ENCODE measurements at regions not wholly inside any gene's neighbourhood (a gene's known extent, or its start where the extent isn't known, plus 50 kb on each side); places are given as distances from the start of the nearest gene placed in this dataset.
A peak's percentile ranks its signal among the peaks of the same experiment; 100 is the strongest.

DNA sequence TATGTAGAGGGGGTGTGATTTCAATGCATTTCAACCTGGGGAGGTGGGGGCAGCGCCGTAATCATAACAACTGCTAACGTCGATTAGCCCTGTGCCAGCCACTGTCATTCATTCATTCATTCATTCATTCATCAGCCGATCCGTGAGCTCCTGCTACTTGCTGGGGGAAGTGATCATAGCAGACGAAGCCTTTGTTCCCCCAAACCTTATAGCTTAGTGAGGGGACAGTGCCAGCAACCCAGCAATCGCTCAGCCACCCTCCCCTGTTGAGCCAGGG, 106.5 kb upstream of the GSE1 start:
- no peak overlapping the region for H3K4me3 Mint-ChIP-seq
- H3K36me3 Mint-ChIP-seq (ENCODE audit: low read depth) = no peaks in the 10 kb centered on the region
- DNase-seq (no peak), ATAC-seq (no peak)
- H3K4me1 Mint-ChIP-seq (ENCODE audit: low read depth) = no peaks in the 10 kb centered on the region
- H3K9me3 Mint-ChIP-seq (ENCODE audit: insufficient read depth) = no peaks in the 10 kb centered on the region
- no peaks in the 10 kb centered on the region for H3K27me3 Mint-ChIP-seq (ENCODE audit: low read depth)
- POLR2A ChIA-PET = no interaction called here
- H3K27ac Mint-ChIP-seq = no peak overlapping the region
- CTCF ChIA-PET = no interaction called here

DNA sequence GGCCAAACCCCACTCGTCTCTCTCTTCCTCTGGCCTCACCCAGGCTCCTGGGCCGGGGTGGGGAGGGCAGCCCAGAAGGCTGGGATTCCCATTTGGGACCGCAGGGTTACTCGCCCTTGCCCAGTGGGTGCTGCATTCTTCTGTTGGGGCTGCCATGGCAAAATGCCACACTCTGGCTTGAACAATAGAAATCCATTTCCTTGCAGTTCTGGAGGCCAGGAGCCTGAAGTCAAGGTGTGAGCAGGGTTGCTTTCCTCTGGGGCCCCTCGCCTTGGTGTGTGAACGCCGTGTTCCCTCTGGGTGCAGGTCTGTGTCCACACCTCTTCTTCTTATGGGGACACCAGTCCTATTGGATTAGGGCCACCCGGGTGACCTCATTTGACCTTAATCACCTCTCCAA, 105.8 kb upstream of the GSE1 start:
- Mint-ChIP-seq H3K4me1 (ENCODE audit: low read depth) (no peaks in the 10 kb centered on the region), H3K9me3 (ENCODE audit: insufficient read depth) (no peaks in the 10 kb centered on the region), H3K4me3 (no peak overlapping the region), H3K27ac (no peak overlapping the region), H3K27me3 (ENCODE audit: low read depth) (no peaks in the 10 kb centered on the region), H3K36me3 (ENCODE audit: low read depth) (no peaks in the 10 kb centered on the region)
- DNase-seq (no peak), ATAC-seq (no peak)
- POLR2A ChIA-PET = no interaction called here
- CTCF ChIA-PET = no interaction called here

- CTCF ChIA-PET = no interaction called here
- no peak for DNase-seq
- POLR2A ChIA-PET = no interaction called here
- Mint-ChIP-seq H3K36me3 (ENCODE audit: low read depth) (no peaks in the 10 kb centered on the region), H3K27me3 (ENCODE audit: low read depth) (no peaks in the 10 kb centered on the region), H3K4me1 (ENCODE audit: low read depth) (no peaks in the 10 kb centered on the region), H3K9me3 (ENCODE audit: insufficient read depth) (no peaks in the 10 kb centered on the region), H3K27ac (no peak overlapping the region), H3K4me3 (no peak overlapping the region)
- no peak for ATAC-seq
These were observed 104.7 kb upstream of the GSE1 start for GRCh38 chr16:85508388-85508787.

DNA sequence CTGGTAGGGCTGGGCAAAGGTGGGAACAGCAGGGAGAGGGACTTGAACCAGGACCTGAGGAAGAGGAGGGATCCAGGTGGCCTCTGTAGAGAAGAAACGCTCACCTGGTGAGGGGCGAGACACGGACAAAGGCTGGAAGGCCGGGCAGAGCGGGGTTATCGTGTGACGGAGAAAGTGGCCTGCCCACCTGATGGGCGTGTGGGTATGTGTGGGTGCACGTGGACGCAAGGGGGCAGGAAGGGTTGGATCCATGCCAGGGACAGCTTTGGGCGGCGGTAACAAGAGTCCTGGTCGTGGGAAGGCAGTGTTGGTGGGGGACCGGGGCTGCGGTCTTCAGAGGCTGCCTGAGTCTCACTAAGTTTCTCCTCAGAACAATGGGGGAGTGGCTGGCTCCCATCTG, 104.1 kb upstream of the GSE1 start:
- Mint-ChIP-seq H3K27me3 (ENCODE audit: low read depth) (no peaks in the 10 kb centered on the region), H3K4me1 (ENCODE audit: low read depth) (no peaks in the 10 kb centered on the region), H3K4me3 (no peak overlapping the region), H3K27ac (peak overlapping the region; percentile 1), H3K9me3 (ENCODE audit: insufficient read depth) (no peaks in the 10 kb centered on the region), H3K36me3 (ENCODE audit: low read depth) (no peaks in the 10 kb centered on the region)
- ATAC-seq (no peak), DNase-seq (no peak)
- ChIA-PET POLR2A (no interaction called here), CTCF (no interaction called here)

DNA sequence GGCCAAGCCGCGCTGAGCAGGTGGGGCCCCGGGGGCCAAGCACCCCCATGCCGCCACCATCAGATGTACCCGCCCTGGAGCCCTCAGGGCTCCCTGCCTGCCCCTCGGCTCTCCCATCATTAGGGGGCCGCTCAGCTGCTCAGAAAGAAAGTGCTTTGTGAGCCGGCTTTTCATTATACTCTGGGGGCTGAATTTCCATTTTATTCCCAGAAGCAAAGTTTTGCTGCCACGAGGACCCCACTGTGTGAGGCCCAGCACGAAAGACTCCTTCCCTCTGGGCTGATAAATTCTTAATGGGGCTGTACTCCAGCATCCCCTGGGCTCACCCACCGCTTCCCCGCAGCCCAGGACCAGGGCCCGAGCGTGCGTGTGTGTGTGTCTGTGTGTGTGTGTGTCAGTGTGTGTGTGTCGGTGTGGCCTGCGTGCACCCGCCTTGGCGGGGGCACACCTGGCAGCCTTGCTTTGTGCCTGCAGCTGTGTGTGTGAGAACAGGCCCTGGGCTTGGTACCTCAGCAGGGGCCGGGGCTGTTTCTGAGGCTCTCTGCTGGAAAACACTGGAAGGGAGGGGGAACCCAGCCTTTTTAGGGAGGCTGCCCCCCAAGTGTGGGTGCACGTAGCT, 103.0 kb upstream of the GSE1 start:
- ChIA-PET POLR2A (no interaction called here), CTCF (interaction anchor here (0.8 kb wide), 1 partner anchor 107 kb away, joined by 3 read pairs; no protein-coding TSS in a partner anchor)
- no peaks in the 10 kb centered on the region for H3K4me1 Mint-ChIP-seq (ENCODE audit: low read depth)
- no peak overlapping the region for H3K27ac Mint-ChIP-seq
- DNase-seq (no peak), ATAC-seq (no peak)
- no peak overlapping the region for H3K4me3 Mint-ChIP-seq
- H3K9me3 Mint-ChIP-seq (ENCODE audit: insufficient read depth) = no peaks in the 10 kb centered on the region
- no peaks in the 10 kb centered on the region for H3K36me3 Mint-ChIP-seq (ENCODE audit: low read depth)
- no peaks in the 10 kb centered on the region for H3K27me3 Mint-ChIP-seq (ENCODE audit: low read depth)

- Mint-ChIP-seq H3K36me3 (ENCODE audit: low read depth) (no peaks in the 10 kb centered on the region), H3K4me3 (no peak overlapping the region), H3K27me3 (ENCODE audit: low read depth) (no peaks in the 10 kb centered on the region), H3K4me1 (ENCODE audit: low read depth) (no peaks in the 10 kb centered on the region), H3K9me3 (ENCODE audit: insufficient read depth) (no peaks in the 10 kb centered on the region), H3K27ac (no peak overlapping the region)
- ATAC-seq (no peak), DNase-seq (no peak)
- ChIA-PET CTCF (interaction anchor here (0.6 to 1.3 kb wide), 3 partner anchors 21 to 196 kb away, joined by 3 read pairs; no protein-coding TSS in a partner anchor), POLR2A (no interaction called here)
These were observed 100.9 kb upstream of the GSE1 start for GRCh38 chr16:85511938-85512807.

DNA sequence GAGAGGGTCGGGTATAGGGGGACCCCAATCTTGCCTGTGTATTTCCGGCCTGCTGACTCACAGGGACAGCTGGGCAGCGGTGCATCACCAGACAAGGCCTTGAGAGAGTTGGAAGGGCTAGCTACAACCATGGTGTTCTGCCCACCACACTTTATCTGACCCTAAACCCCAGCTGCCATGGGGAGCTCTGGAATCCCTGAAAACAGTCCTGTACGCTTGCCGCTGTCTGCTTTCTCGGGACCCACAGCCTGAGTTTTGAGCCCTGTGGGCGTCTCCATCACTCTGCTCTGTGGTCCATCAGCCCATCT, 100.4 kb upstream of the GSE1 start:
- Mint-ChIP-seq H3K27me3 (ENCODE audit: low read depth) (no peaks in the 10 kb centered on the region), H3K4me3 (no peak overlapping the region), H3K36me3 (ENCODE audit: low read depth) (no peaks in the 10 kb centered on the region), H3K4me1 (ENCODE audit: low read depth) (no peaks in the 10 kb centered on the region), H3K9me3 (ENCODE audit: insufficient read depth) (no peaks in the 10 kb centered on the region), H3K27ac (no peak overlapping the region)
- ChIA-PET POLR2A (no interaction called here), CTCF (interaction anchor here (1.3 kb wide), 1 partner anchor 22 kb away, joined by 3 read pairs; no protein-coding TSS in a partner anchor)
- ATAC-seq (no peak), DNase-seq (no peak)

DNA sequence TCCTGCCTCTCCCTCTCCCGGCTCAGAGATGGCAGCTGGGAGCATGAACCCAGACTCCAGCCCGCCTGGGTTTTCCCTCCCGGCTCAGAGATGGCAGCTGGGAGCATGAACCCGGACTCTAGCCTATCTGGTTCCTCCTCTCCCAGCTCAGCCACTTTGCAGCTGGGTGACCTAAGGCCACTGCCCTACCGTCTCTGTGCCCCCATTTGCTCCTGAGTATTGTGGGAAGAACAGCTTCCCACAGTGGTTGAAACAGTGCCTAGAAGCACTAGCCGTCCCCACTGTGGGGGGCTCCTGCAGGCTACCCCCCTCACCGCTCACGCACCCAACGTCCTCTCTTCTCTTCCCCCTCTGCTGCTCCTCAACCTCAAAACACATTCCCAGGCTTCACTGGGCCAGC, 99.9 kb upstream of the GSE1 start:
- Mint-ChIP-seq H3K4me3 (no peak overlapping the region), H3K4me1 (ENCODE audit: low read depth) (no peaks in the 10 kb centered on the region), H3K27me3 (ENCODE audit: low read depth) (no peaks in the 10 kb centered on the region), H3K36me3 (ENCODE audit: low read depth) (no peaks in the 10 kb centered on the region), H3K27ac (no peak overlapping the region), H3K9me3 (ENCODE audit: insufficient read depth) (no peaks in the 10 kb centered on the region)
- ChIA-PET CTCF (interaction anchor here (1.3 kb wide), 1 partner anchor 22 kb away, joined by 3 read pairs; no protein-coding TSS in a partner anchor), POLR2A (no interaction called here)
- ATAC-seq = no peak
- DNase-seq = no peak

DNA sequence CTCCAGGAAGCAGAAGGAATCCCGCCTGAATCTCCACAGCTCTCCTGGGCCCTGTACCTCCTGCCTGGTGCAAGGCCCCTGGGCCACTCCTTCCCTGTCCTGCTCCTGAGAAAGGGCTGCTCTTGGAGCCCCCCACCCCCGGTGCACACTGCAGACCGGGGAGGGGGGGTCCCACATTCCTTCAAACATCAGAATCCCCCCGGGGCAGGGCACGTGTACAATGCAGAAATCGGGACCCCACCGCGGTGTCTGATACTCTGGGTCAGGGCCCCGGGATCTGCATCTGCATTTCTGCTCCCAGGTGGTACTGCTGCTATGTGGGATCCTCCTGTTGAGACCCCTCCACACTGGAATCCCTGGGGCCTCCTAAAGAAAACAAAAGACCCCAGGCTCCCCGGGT, 99.5 kb upstream of the GSE1 start:
- DNase-seq (no peak), ATAC-seq (no peak)
- Mint-ChIP-seq H3K4me3 (no peak overlapping the region), H3K4me1 (ENCODE audit: low read depth) (no peaks in the 10 kb centered on the region), H3K9me3 (ENCODE audit: insufficient read depth) (no peaks in the 10 kb centered on the region), H3K27me3 (ENCODE audit: low read depth) (no peaks in the 10 kb centered on the region), H3K36me3 (ENCODE audit: low read depth) (no peaks in the 10 kb centered on the region), H3K27ac (no peak overlapping the region)
- ChIA-PET POLR2A (no interaction called here), CTCF (interaction anchor here (1.3 kb wide), 1 partner anchor 23 kb away, joined by 3 read pairs; no protein-coding TSS in a partner anchor)

- DNase-seq (no peak), ATAC-seq (no peak)
- no peak overlapping the region for H3K4me3 Mint-ChIP-seq
- ChIA-PET CTCF (no interaction called here), POLR2A (no interaction called here)
- no peaks in the 10 kb centered on the region for H3K36me3 Mint-ChIP-seq (ENCODE audit: low read depth)
- H3K4me1 Mint-ChIP-seq (ENCODE audit: low read depth) = no peaks in the 10 kb centered on the region
- no peaks in the 10 kb centered on the region for H3K27me3 Mint-ChIP-seq (ENCODE audit: low read depth)
- no peak overlapping the region for H3K27ac Mint-ChIP-seq
- H3K9me3 Mint-ChIP-seq (ENCODE audit: insufficient read depth) = no peaks in the 10 kb centered on the region
These were observed 98.9 kb upstream of the GSE1 start for GRCh38 chr16:85514295-85514597.

DNA sequence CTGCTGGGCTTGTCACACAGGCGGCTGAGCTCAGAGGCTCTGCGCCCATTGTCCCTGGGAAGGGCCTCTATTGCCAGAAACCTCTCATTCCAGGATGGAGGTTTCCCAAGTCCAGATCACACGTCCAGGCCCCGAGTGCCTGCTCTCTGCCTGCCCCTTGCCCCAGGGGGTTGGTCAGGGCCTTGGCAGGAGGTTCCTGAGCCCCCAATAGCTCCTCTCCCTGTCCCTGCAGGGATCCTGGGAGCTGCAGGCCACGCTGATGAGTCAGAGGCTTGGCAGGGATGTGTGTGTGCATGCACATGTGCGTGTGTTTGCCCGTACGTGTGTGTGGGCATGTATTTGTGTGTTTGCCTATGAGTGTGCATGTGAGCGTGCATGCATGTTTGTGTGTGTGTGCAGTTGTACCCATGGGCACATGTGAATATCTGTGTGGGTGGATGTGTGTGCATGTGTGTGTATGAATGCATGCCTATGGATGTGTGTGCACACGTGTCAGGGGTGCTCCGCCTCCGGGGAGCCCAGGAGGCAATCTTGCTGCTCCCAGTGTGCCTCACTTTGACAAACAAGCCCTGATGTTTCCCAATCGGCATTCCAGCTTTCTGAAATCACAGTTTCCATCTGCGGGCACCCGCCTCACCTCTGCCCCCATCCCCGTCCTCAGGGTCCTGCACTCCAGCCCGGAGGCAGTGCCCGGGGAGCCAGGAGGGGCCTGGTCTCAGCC, 98.4 kb upstream of the GSE1 start:
- ATAC-seq = no peak
- CTCF ChIA-PET = interaction anchor here (1.2 kb wide), 1 partner anchor 37 kb away, joined by 3 read pairs; no protein-coding TSS in a partner anchor
- DNase-seq = no peak
- Mint-ChIP-seq H3K9me3 (ENCODE audit: insufficient read depth) (no peaks in the 10 kb centered on the region), H3K27ac (no peak overlapping the region), H3K36me3 (ENCODE audit: low read depth) (no peaks in the 10 kb centered on the region), H3K27me3 (ENCODE audit: low read depth) (no peaks in the 10 kb centered on the region), H3K4me1 (ENCODE audit: low read depth) (no peaks in the 10 kb centered on the region), H3K4me3 (no peak overlapping the region)
- POLR2A ChIA-PET = no interaction called here

GRCh38 chr16:85515319-85515745, 97.8 kb upstream of the GSE1 start:
- H3K27me3 Mint-ChIP-seq (ENCODE audit: low read depth) = no peaks in the 10 kb centered on the region

More at GRCh38 chr16:85515319-85515745, 97.8 kb upstream of the GSE1 start:
- no peaks in the 10 kb centered on the region for H3K4me1 Mint-ChIP-seq (ENCODE audit: low read depth)
- POLR2A ChIA-PET = no interaction called here
- no peak overlapping the region for H3K27ac Mint-ChIP-seq
- no peak overlapping the region for H3K4me3 Mint-ChIP-seq
- ATAC-seq (no peak), DNase-seq (no peak)
- CTCF ChIA-PET = interaction anchor here (1.2 kb wide), 1 partner anchor 36 kb away, joined by 3 read pairs; no protein-coding TSS in a partner anchor
- H3K36me3 Mint-ChIP-seq (ENCODE audit: low read depth) = no peaks in the 10 kb centered on the region
- H3K9me3 Mint-ChIP-seq (ENCODE audit: insufficient read depth) = no peaks in the 10 kb centered on the region
